ENCODE measurements at regions not wholly inside any gene's neighbourhood (a gene's known extent, or its start where the extent isn't known, plus 50 kb on each side); places are given as distances from the start of the nearest gene placed in this dataset.

GRCh38 chr13:74570046-74570445 lies 435.8 kb upstream of the KLF12 start:
- H3K4me1 ChIP-seq (ENCODE audit: insufficient read depth), result no peaks in the 10 kb centered on the region
- no peaks in the 10 kb centered on the region for H3K36me3 ChIP-seq
- 89 to 97% (median 90%) methylated on average over 1 of the region's 1 CpG for WGBS, 3 donors
- intact Hi-C loops (cut with DNase I), result no loop called here
- H3K27ac ChIP-seq, result no peak overlapping the region
- H3K27me3 ChIP-seq, result no peaks in the 10 kb centered on the region
- TF ChIP-seq CTCF (IDR thresholded peaks at IDR 0.05) (no peak), EP300 (IDR thresholded peaks at IDR 0.05) (no peak), POLR2A (IDR thresholded peaks at IDR 0.05) (no peak)
- DNase-seq, result no peak
- H3K4me3 ChIP-seq, result no peak overlapping the region
- no peaks in the 10 kb centered on the region for H3K9me3 ChIP-seq

- H3K4me1 ChIP-seq (ENCODE audit: insufficient read depth), result no peaks in the 10 kb centered on the region
- H3K36me3 ChIP-seq, result no peaks in the 10 kb centered on the region
- no peak for DNase-seq
- WGBS, 3 donors, result 0% methylated on average over 1 of the region's 1 CpG
- no peaks in the 10 kb centered on the region for H3K27me3 ChIP-seq
- no peak for TF ChIP-seq CTCF (IDR thresholded peaks at IDR 0.05)
- no peak for TF ChIP-seq EP300 (IDR thresholded peaks at IDR 0.05)
- no peak for TF ChIP-seq POLR2A (IDR thresholded peaks at IDR 0.05)
- H3K9me3 ChIP-seq, result no peaks in the 10 kb centered on the region
- intact Hi-C loops (cut with DNase I), result no loop called here
- no peak overlapping the region for H3K4me3 ChIP-seq
- no peak overlapping the region for H3K27ac ChIP-seq
These were observed 435.0 kb upstream of the KLF12 start for GRCh38 chr13:74569251-74569650.

GRCh38 chr13:74567485-74567884 lies 433.3 kb upstream of the KLF12 start:
- Histone ChIP-seq H3K36me3 (no peaks in the 10 kb centered on the region), H3K4me3 (no peak overlapping the region), H3K9me3 (no peaks in the 10 kb centered on the region), H3K27me3 (no peaks in the 10 kb centered on the region), H3K4me1 (ENCODE audit: insufficient read depth) (no peaks in the 10 kb centered on the region), H3K27ac (no peak overlapping the region)
- no peak for DNase-seq
- TF ChIP-seq EP300 (IDR thresholded peaks at IDR 0.05), result no peak
- TF ChIP-seq POLR2A (IDR thresholded peaks at IDR 0.05), result no peak
- intact Hi-C loops (cut with DNase I), result no loop called here
- WGBS, 3 donors, result 71 to 84% (median 80%) methylated on average over 3 of the region's 3 CpGs

GRCh38 chr13:74562381-74562780 lies 428.2 kb upstream of the KLF12 start:
- no peak for TF ChIP-seq CTCF (IDR thresholded peaks at IDR 0.05)
- no peak for TF ChIP-seq EP300 (IDR thresholded peaks at IDR 0.05)
- no peak for TF ChIP-seq POLR2A (IDR thresholded peaks at IDR 0.05)
- H3K27ac ChIP-seq, result no peak overlapping the region
- H3K4me1 ChIP-seq (ENCODE audit: insufficient read depth), result no peaks in the 10 kb centered on the region
- H3K4me3 ChIP-seq, result no peak overlapping the region
- no peak for DNase-seq
- H3K27me3 ChIP-seq, result no peaks in the 10 kb centered on the region
- H3K36me3 ChIP-seq, result no peaks in the 10 kb centered on the region
- intact Hi-C loops (cut with DNase I), result no loop called here
- no peaks in the 10 kb centered on the region for H3K9me3 ChIP-seq
- 91 to 97% (median 97%) methylated on average over 1 of the region's 1 CpG for WGBS, 3 donors

- DNase-seq, result no peak
- intact Hi-C loops (cut with DNase I), result no loop called here
- Histone ChIP-seq H3K4me1 (ENCODE audit: insufficient read depth) (no peaks in the 10 kb centered on the region), H3K4me3 (no peak overlapping the region), H3K9me3 (no peaks in the 10 kb centered on the region), H3K36me3 (no peaks in the 10 kb centered on the region), H3K27me3 (no peaks in the 10 kb centered on the region), H3K27ac (no peak overlapping the region)
- TF ChIP-seq EP300 (IDR thresholded peaks at IDR 0.05) (no peak), CTCF (IDR thresholded peaks at IDR 0.05) (no peak), POLR2A (IDR thresholded peaks at IDR 0.05) (no peak)
These were observed 427.0 kb upstream of the KLF12 start for GRCh38 chr13:74561155-74561554.

Data from ovary (tissue), 7 donors.